Activated CD4-positive, alpha-beta T cell treated with anti-CD3 and anti-CD28 coated beads, Interleukin-2, amount 50 U/mL, for 24 hours (primary cell): ENCODE measurements at regions not wholly inside any gene's neighbourhood (a gene's known extent, or its start where the extent isn't known, plus 50 kb on each side); places are given as distances from the start of the nearest gene placed in this dataset.

Source experiments
- DNase-seq, 2 donors: peaks; one replicate each; pipeline ENCODE4 v3.0.0-alpha.2; 2020; ENCODE audit warnings: low read depth in 1 of 2, low spot score in 1 of 2

GRCh38 chr3:124174910-124175874, 183.3 kb upstream of the ROPN1 start:
- DNase-seq: no peak

- no peak for DNase-seq
Observed at GRCh38 chr3:124177071-124177470, 185.1 kb upstream of the ROPN1 start.

- DNase-seq: no peak
Observed at GRCh38 chr3:124178531-124178930, 186.6 kb upstream of the ROPN1 start.

GRCh38 chr3:124200407-124200806, 208.5 kb upstream of the ROPN1 start:
- DNase-seq: no peak

- DNase-seq: no peak
Observed at GRCh38 chr3:124201226-124201625, 209.3 kb upstream of the ROPN1 start.

- no peak for DNase-seq
Observed at GRCh38 chr3:124201786-124202185, 209.9 kb upstream of the ROPN1 start.

- DNase-seq: no peak
Observed at GRCh38 chr3:124202754-124203153, 210.8 kb upstream of the ROPN1 start.

GRCh38 chr3:124203292-124203691, 211.4 kb upstream of the ROPN1 start:
- no peak for DNase-seq

GRCh38 chr3:124206225-124207055, 214.5 kb upstream of the ROPN1 start:
- no peak for DNase-seq

GRCh38 chr3:124207077-124207476, 215.2 kb upstream of the ROPN1 start:
- no peak for DNase-seq

GRCh38 chr3:124207873-124208485, 216.1 kb upstream of the ROPN1 start:
- DNase-seq: no peak

- no peak for DNase-seq
Observed at GRCh38 chr3:124209426-124209825, 217.5 kb upstream of the ROPN1 start.

- DNase-seq: no peak
Observed at GRCh38 chr3:124210899-124211298, 219.0 kb upstream of the ROPN1 start.

- no peak for DNase-seq
Observed at GRCh38 chr3:124213641-124214040, 221.7 kb upstream of the ROPN1 start.

- no peak for DNase-seq
Observed at GRCh38 chr3:124217542-124217941, 225.6 kb upstream of the ROPN1 start.

- DNase-seq: no peak
Observed at GRCh38 chr3:124221422-124221821, 229.5 kb upstream of the ROPN1 start.

GRCh38 chr3:124223853-124224252, 231.9 kb upstream of the ROPN1 start:
- DNase-seq: no peak

- DNase-seq: no peak
Observed at GRCh38 chr3:124227150-124227630, 235.3 kb upstream of the ROPN1 start.

GRCh38 chr3:124229420-124229819, 237.5 kb upstream of the ROPN1 start:
- DNase-seq: no peak

- no peak for DNase-seq
Observed at GRCh38 chr3:124229836-124230235, 237.9 kb upstream of the ROPN1 start.

- DNase-seq: no peak
Observed at GRCh38 chr3:124230432-124230831, 238.5 kb upstream of the ROPN1 start.
